Spinal cord (tissue), 9 donors: ENCODE measurements at regions not wholly inside any gene's neighbourhood (a gene's known extent, or its start where the extent isn't known, plus 50 kb on each side); places are given as distances from the start of the nearest gene placed in this dataset.

Experiments used
- DNase-seq, 6 donors: peaks; one replicate each; pipeline versions ENCODE4 v3.0.0 to v3.0.0-alpha.2; 2013 to 2015; ENCODE audit warnings: low spot score in 6 of 6, low read depth in 4 of 6
- H3K27ac ChIP-seq: one replicate; pipeline ENCODE4 v1.5.1; 2013; ENCODE audit warnings: low read depth, low read length, control low read depth
- H3K27me3 ChIP-seq: one replicate; pipeline ENCODE4 v1.6.1; 2013; ENCODE audit warnings: low read length; ENCODE audit not compliant: control insufficient read depth, insufficient read depth
- H3K36me3 ChIP-seq: one replicate; pipeline ENCODE4 v1.6.1; 2013; ENCODE audit warnings: low read length; ENCODE audit not compliant: control insufficient read depth, insufficient read depth
- H3K4me1 ChIP-seq: one replicate; pipeline ENCODE4 v1.6.1; 2013; ENCODE audit warnings: low read length; ENCODE audit not compliant: control insufficient read depth, insufficient read depth
- H3K4me3 ChIP-seq: one replicate; pipeline ENCODE4 v1.5.1; 2013; ENCODE audit warnings: low read depth, low read length, control low read depth
- H3K9me3 ChIP-seq: one replicate; pipeline ENCODE4 v1.6.1; 2013; ENCODE audit warnings: low read length; ENCODE audit not compliant: control insufficient read depth, insufficient read depth
- WGBS: methylation state at CpG from one replicate; pipeline ENCODE4 v1.1.5; 2013; ENCODE audit warnings: missing lambda C conversion rate; ENCODE audit not compliant: insufficient coverage; 5-methylcytosine and 5-hydroxymethylcytosine counted together
- donor health status: healthy.

GRCh38 chr15:77824361-77825251 is 191.9 kb upstream of the LINGO1 start:
- Histone ChIP-seq H3K4me1 (peaks cover 38% of the 10 kb centered on the region), H3K36me3 (no peaks in the 10 kb centered on the region), H3K4me3 (no peak overlapping the region), H3K27ac (no peak overlapping the region), H3K9me3 (no peaks in the 10 kb centered on the region), H3K27me3 (peaks cover 7% of the 10 kb centered on the region)
- WGBS: 80% methylated on average over 12 of the region's 13 CpGs
- DNase-seq: no peak

- no peak overlapping the region for H3K4me3 ChIP-seq
- no peak overlapping the region for H3K27ac ChIP-seq
- DNase-seq: no peak
- peaks cover 40% of the 10 kb centered on the region for H3K4me1 ChIP-seq
- H3K36me3 ChIP-seq: no peaks in the 10 kb centered on the region
- H3K27me3 ChIP-seq: peaks cover 7% of the 10 kb centered on the region
- WGBS: 72% methylated on average over 4 of the region's 4 CpGs
- H3K9me3 ChIP-seq: no peaks in the 10 kb centered on the region
Observed at GRCh38 chr15:77823736-77824135, 191.0 kb upstream of the LINGO1 start.

- H3K27me3 ChIP-seq: peaks cover 16% of the 10 kb centered on the region
- peaks cover 50% of the 10 kb centered on the region for H3K4me1 ChIP-seq
- no peak for DNase-seq
- WGBS: 79% methylated on average over 7 of the region's 7 CpGs
- H3K27ac ChIP-seq: no peak overlapping the region
- H3K9me3 ChIP-seq: no peaks in the 10 kb centered on the region
- no peaks in the 10 kb centered on the region for H3K36me3 ChIP-seq
- no peak overlapping the region for H3K4me3 ChIP-seq
Observed at GRCh38 chr15:77822631-77823230, 190.0 kb upstream of the LINGO1 start.

GRCh38 chr15:77821959-77822256 is 189.2 kb upstream of the LINGO1 start:
- H3K27me3 ChIP-seq: peaks cover 18% of the 10 kb centered on the region
- peaks cover 58% of the 10 kb centered on the region for H3K4me1 ChIP-seq
- H3K27ac ChIP-seq: no peak overlapping the region
- no peak for DNase-seq
- H3K4me3 ChIP-seq: no peak overlapping the region
- 78% methylated on average over 2 of the region's 2 CpGs for WGBS
- H3K36me3 ChIP-seq: peaks cover 4% of the 10 kb centered on the region
- no peaks in the 10 kb centered on the region for H3K9me3 ChIP-seq

- 46% methylated on average over 10 of the region's 12 CpGs for WGBS
- peak in 3 of 6 donors; percentile 72 to 95 (median 92) for DNase-seq
- peaks cover 4% of the 10 kb centered on the region for H3K36me3 ChIP-seq
- H3K9me3 ChIP-seq: no peaks in the 10 kb centered on the region
- H3K4me3 ChIP-seq: no peak overlapping the region
- peaks cover 18% of the 10 kb centered on the region for H3K27me3 ChIP-seq
- H3K4me1 ChIP-seq: peaks cover 63% of the 10 kb centered on the region
- H3K27ac ChIP-seq: no peak overlapping the region
Observed at GRCh38 chr15:77821188-77821958, 188.7 kb upstream of the LINGO1 start.

GRCh38 chr15:77819851-77820728 is 187.4 kb upstream of the LINGO1 start:
- peaks cover 58% of the 10 kb centered on the region for H3K4me1 ChIP-seq
- H3K4me3 ChIP-seq: peak overlapping the region; percentile 27
- H3K36me3 ChIP-seq: peaks cover 4% of the 10 kb centered on the region
- H3K9me3 ChIP-seq: no peaks in the 10 kb centered on the region
- 1% methylated on average over 89 of the region's 89 CpGs for WGBS
- peaks cover 18% of the 10 kb centered on the region for H3K27me3 ChIP-seq
- peak in 2 of 6 donors; percentile 58 to 78 for DNase-seq
- no peak overlapping the region for H3K27ac ChIP-seq

- Histone ChIP-seq H3K4me1 (peaks cover 63% of the 10 kb centered on the region), H3K36me3 (peaks cover 4% of the 10 kb centered on the region), H3K4me3 (peak overlapping the region; percentile 27), H3K27ac (no peak overlapping the region), H3K27me3 (peaks cover 18% of the 10 kb centered on the region), H3K9me3 (no peaks in the 10 kb centered on the region)
- peak in 2 of 6 donors; percentile 93 to 95 for DNase-seq
- whole genome bisulfite sequencing: under 1% methylated on average over 112 of the region's 120 CpGs
Observed at GRCh38 chr15:77819048-77819850, 186.5 kb upstream of the LINGO1 start.

GRCh38 chr15:77818484-77819047 is 185.9 kb upstream of the LINGO1 start:
- WGBS: 7% methylated on average over 49 of the region's 50 CpGs
- no peak overlapping the region for H3K27ac ChIP-seq
- peaks cover 18% of the 10 kb centered on the region for H3K27me3 ChIP-seq

More at GRCh38 chr15:77818484-77819047, 185.9 kb upstream of the LINGO1 start:
- Histone ChIP-seq H3K4me1 (peaks cover 57% of the 10 kb centered on the region), H3K9me3 (no peaks in the 10 kb centered on the region), H3K4me3 (peak overlapping the region; percentile 16), H3K36me3 (peaks cover 4% of the 10 kb centered on the region)
- DNase-seq: no peak
